Hepatocyte (in vitro differentiated cells): ENCODE measurements at regions not wholly inside any gene's neighbourhood (a gene's known extent, or its start where the extent isn't known, plus 50 kb on each side); places are given as distances from the start of the nearest gene placed in this dataset.
"Not testable (repeated sequence)": the region's sequence is repeated elsewhere in the genome, so short reads cannot be mapped to it uniquely, and the experiment has no call there.

Experiments used
- DNase-seq: peaks from one replicate; pipeline ENCODE4 v3.0.0-alpha.2; 2016; ENCODE audit warnings: low spot score
- H2AFZ ChIP-seq: fragments of 200-600 bp; sonication (generic); 2 replicates; pipeline ENCODE4 v1.6.0; 2016; ENCODE audit warnings: antibody characterized with exemption, mild to moderate bottlenecking
- H3K27ac ChIP-seq: fragments of 200-600 bp; sonication (generic); 2 replicates; pipeline ENCODE4 v1.5.1; 2016; ENCODE audit warnings: mild to moderate bottlenecking
- H3K27me3 ChIP-seq: fragments of 200-600 bp; sonication (generic); 2 replicates; pipeline ENCODE4 v1.6.1; 2016
- H3K36me3 ChIP-seq: fragments of 200-600 bp; sonication (generic); replicated peaks from 2 replicates; pipeline ENCODE4 v1.5.1; 2016; ENCODE audit warnings: low read depth; ENCODE audit not compliant: insufficient read depth
- H3K4me1 ChIP-seq: fragments of 200-600 bp; sonication (generic); 2 replicates; pipeline ENCODE4 v1.5.1; 2016; ENCODE audit warnings: mild to moderate bottlenecking, moderate library complexity; ENCODE audit not compliant: insufficient read depth
- H3K4me2 ChIP-seq: fragments of 200-600 bp; sonication (generic); 2 replicates; pipeline ENCODE4 v1.6.0; 2016
- H3K4me3 ChIP-seq: fragments of 200-600 bp; sonication (generic); 2 replicates; pipeline ENCODE4 v1.5.1; 2016; ENCODE audit warnings: mild to moderate bottlenecking
- H3K79me2 ChIP-seq: fragments of 200-600 bp; sonication (generic); 2 replicates; pipeline ENCODE4 v1.6.0; 2017; ENCODE audit warnings: mild to moderate bottlenecking
- H3K9me2 ChIP-seq: fragments of 200-600 bp; sonication (generic); replicated peaks from 2 replicates; pipeline ENCODE4 v1.6.0; 2017; ENCODE audit warnings: mild to moderate bottlenecking; ENCODE audit not compliant: insufficient read depth
- H3K9me3 ChIP-seq: fragments of 200-600 bp; sonication (generic); 2 replicates; pipeline ENCODE4 v1.5.1; 2016; ENCODE audit warnings: low read depth, mild to moderate bottlenecking
- H4K20me1 ChIP-seq: fragments of 200-600 bp; sonication (generic); 2 replicates; pipeline ENCODE4 v1.6.0; 2016; ENCODE audit warnings: mild to moderate bottlenecking; ENCODE audit not compliant: insufficient read depth, poor library complexity, severe bottlenecking
- EZH2 ChIP-seq: fragments of 200-600 bp; sonication (generic); IDR thresholded peaks from 2 replicates; pipeline ENCODE4 v1.6.1; 2016; ENCODE audit warnings: antibody characterized with exemption, mild to moderate bottlenecking, borderline replicate concordance
- EZH2phosphoT487 ChIP-seq: fragments of 200-600 bp; sonication (generic); IDR thresholded peaks from one replicate; pipeline ENCODE4 v1.6.1; 2018; ENCODE audit warnings: antibody characterized with exemption, mild to moderate bottlenecking, low read depth, moderate library complexity; ENCODE audit not compliant: unreplicated experiment, severe bottlenecking
- WGBS: methylation state at CpG from one replicate; pipeline ENCODE4 v1.1.6; 2016; ENCODE audit warnings: low lambda C conversion rate; ENCODE audit errors: missing lambda C conversion rate; 5-methylcytosine and 5-hydroxymethylcytosine counted together
- TF ChIP-seq, protein P1 (sequence below): fragments of 200-600 bp; sonication (generic); IDR thresholded peaks from 2 replicates; pipeline ENCODE4 v1.5.1; 2016; ENCODE audit warnings: antibody characterized with exemption, mild to moderate bottlenecking; ENCODE audit not compliant: poor library complexity

DNA sequence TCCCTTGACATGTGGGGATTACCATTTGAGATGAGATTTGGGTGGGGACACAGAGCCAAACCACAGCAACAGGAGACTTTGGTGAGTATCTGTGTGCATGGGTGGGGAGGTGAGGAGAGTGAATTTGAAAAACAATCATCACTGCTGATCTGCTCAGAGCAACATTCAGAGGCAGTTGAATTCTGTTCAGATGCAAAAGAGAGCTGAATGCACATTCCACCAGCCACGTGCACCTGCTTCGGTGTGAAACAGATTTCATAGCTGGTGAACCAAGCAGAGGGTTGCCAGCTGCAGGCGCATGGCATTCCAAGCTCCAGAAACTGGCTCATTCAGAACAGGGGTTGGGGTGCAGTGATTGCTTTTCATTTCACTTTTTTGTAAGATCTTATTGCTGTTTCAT, 233.1 kb upstream of the FOXF1 start:
- Histone ChIP-seq H3K4me2 (no peak overlapping the region), H3K4me3 (no peak overlapping the region), H3K27me3 (no peaks in the 10 kb centered on the region), H4K20me1 (no peaks in the 10 kb centered on the region), H3K9me3 (peaks cover 4% of the 10 kb centered on the region), H3K27ac (no peak overlapping the region), H2AFZ (no peak overlapping the region), H3K9me2 (no peaks in the 10 kb centered on the region), H3K79me2 (no peaks in the 10 kb centered on the region), H3K36me3 (no peaks in the 10 kb centered on the region), H3K4me1 (no peaks in the 10 kb centered on the region)
- no peak for DNase-seq
- WGBS: 71% methylated on average over 3 of the region's 3 CpGs
- TF ChIP-seq, protein P1, sequence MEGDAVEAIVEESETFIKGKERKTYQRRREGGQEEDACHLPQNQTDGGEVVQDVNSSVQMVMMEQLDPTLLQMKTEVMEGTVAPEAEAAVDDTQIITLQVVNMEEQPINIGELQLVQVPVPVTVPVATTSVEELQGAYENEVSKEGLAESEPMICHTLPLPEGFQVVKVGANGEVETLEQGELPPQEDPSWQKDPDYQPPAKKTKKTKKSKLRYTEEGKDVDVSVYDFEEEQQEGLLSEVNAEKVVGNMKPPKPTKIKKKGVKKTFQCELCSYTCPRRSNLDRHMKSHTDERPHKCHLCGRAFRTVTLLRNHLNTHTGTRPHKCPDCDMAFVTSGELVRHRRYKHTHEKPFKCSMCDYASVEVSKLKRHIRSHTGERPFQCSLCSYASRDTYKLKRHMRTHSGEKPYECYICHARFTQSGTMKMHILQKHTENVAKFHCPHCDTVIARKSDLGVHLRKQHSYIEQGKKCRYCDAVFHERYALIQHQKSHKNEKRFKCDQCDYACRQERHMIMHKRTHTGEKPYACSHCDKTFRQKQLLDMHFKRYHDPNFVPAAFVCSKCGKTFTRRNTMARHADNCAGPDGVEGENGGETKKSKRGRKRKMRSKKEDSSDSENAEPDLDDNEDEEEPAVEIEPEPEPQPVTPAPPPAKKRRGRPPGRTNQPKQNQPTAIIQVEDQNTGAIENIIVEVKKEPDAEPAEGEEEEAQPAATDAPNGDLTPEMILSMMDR: no peak
- no peak for TF ChIP-seq EZH2phosphoT487
- no peak for TF ChIP-seq EZH2

DNA sequence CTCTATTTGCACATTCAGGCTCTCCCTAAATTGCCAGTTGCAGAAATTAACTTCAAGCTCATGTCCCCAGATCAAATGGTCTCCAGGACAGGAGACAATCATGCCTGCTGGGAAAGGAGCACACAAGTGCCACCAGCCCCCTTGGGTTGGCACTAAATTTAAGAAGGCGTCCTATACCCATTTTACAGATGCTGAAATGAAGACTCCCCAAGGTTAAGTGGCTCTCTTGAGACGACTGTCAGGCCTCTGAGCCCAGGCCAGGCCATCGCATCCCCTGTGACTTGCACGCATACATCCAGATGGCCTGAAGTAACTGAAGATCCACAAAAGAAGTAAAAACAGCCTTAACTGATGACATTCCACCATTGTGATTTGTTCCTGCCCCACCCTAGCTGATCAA, 232.5 kb upstream of the FOXF1 start:
- H4K20me1 ChIP-seq, H3K4me3 ChIP-seq, H3K36me3 ChIP-seq, DNase-seq, H3K9me3 ChIP-seq, H3K27me3 ChIP-seq, H3K27ac ChIP-seq, H3K9me2 ChIP-seq, H3K4me1 ChIP-seq, H3K79me2 ChIP-seq, H2AFZ ChIP-seq, H3K4me2 ChIP-seq: not testable (repeated sequence)
- 95% methylated on average over 4 of the region's 4 CpGs for WGBS

DNA sequence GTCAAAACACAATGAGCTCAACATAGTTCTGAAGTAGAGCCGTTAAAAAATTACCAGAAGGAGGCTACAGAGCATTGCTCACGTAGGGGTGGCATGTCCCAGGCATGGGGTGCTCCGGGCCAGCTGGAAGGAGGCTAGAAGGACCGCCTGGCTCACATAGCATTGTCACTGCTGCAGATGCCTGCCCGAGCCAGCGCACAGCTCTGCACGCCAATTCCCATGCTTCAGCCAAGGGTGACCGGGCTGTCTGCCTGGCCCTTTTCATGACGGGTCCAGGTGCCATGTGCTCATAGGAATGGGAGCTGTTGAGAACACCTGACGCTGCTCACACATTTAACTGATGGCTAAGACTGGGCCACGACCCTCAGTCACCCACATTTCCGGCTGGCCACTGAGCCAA, 228.9 kb upstream of the FOXF1 start:
- no peaks in the 10 kb centered on the region for H3K36me3 ChIP-seq
- DNase-seq: no peak
- 87% methylated on average over 12 of the region's 12 CpGs for WGBS
- no peaks in the 10 kb centered on the region for H3K79me2 ChIP-seq
- no peaks in the 10 kb centered on the region for H4K20me1 ChIP-seq
- no peak overlapping the region for H3K4me2 ChIP-seq
- no peaks in the 10 kb centered on the region for H3K9me3 ChIP-seq
- no peak overlapping the region for H2AFZ ChIP-seq
- no peak overlapping the region for H3K27ac ChIP-seq
- TF ChIP-seq, protein P1: no peak
- TF ChIP-seq EZH2phosphoT487: no peak
- no peak for TF ChIP-seq EZH2
- H3K4me1 ChIP-seq: peaks cover 3% of the 10 kb centered on the region
- H3K9me2 ChIP-seq: no peaks in the 10 kb centered on the region
- no peak overlapping the region for H3K4me3 ChIP-seq
- H3K27me3 ChIP-seq: peaks cover 26% of the 10 kb centered on the region

- Histone ChIP-seq H3K79me2 (no peaks in the 10 kb centered on the region), H3K4me1 (peaks cover 13% of the 10 kb centered on the region), H3K4me3 (no peak overlapping the region), H3K4me2 (no peak overlapping the region), H3K36me3 (no peaks in the 10 kb centered on the region), H2AFZ (no peak overlapping the region), H4K20me1 (no peaks in the 10 kb centered on the region), H3K27me3 (peaks cover 51% of the 10 kb centered on the region), H3K9me2 (no peaks in the 10 kb centered on the region), H3K9me3 (no peaks in the 10 kb centered on the region), H3K27ac (no peak overlapping the region)
- DNase-seq: no peak
- TF ChIP-seq EZH2phosphoT487: no peak
- TF ChIP-seq EZH2: no peak
- TF ChIP-seq, protein P1: no peak
- 71% methylated on average over 5 of the region's 5 CpGs for WGBS
Observed at GRCh38 chr16:86283944-86284343, 226.4 kb upstream of the FOXF1 start.
